ENCODE measurements at regions not wholly inside any gene's neighbourhood (a gene's known extent, or its start where the extent isn't known, plus 50 kb on each side); places are given as distances from the start of the nearest gene placed in this dataset.

DNA sequence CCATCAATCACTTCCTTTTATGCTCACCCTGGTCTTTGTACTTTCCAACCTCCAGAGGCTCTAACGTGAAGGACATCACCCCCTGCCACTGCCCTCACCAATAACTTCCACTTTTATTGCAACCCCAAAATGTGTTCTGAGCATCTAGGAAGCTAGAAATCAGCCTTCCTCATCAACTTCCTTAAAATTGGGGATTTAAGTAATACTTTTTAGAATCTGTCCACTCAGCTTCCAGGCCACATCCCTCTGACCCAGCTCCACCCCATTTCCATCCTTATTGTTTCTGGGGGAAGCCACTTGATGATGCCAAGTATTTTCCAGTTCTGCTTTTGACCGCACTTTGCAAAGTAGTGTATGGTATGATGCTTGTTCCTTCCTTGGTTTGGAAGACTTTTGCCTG is 73.5 kb upstream of the XCR1 start:
- Histone ChIP-seq H3K4me3 (replicated peaks in 1 of 3; ENCODE audit: insufficient read depth in 1 of 3, low read depth in 2 of 3, low read length in 3 of 3) (no peak overlapping the region), H3K27ac (ENCODE audit: extremely low read length, insufficient read depth, low read length) (no peak overlapping the region), H3K9me3 (ENCODE audit: low read length) (no peaks in the 10 kb centered on the region), H3K79me2 (ENCODE audit: insufficient read depth, low read length) (no peaks in the 10 kb centered on the region), H3K27me3 (ENCODE audit: control insufficient read depth in 1 of 2, insufficient read depth in 2 of 2, low read length in 2 of 2) (no peaks in the 10 kb centered on the region; a peak in 1 of 5 replicates), H4K20me1 (ENCODE audit: insufficient read depth, low read length) (no peaks in the 10 kb centered on the region), H2AFZ (ENCODE audit: low read length) (no peak overlapping the region), H3K4me1 (ENCODE audit: insufficient read depth, low read length) (peaks cover 5% of the 10 kb centered on the region), H3K36me3 (replicated peaks in 1 of 2; ENCODE audit: control insufficient read depth in 1 of 2, insufficient read depth in 2 of 2, low read length in 2 of 2) (no peaks in the 10 kb centered on the region), H3K4me2 (ENCODE audit: low read depth, low read length) (no peak overlapping the region), H3K9ac (ENCODE audit: insufficient read depth, low read depth, low read length) (no peak overlapping the region)
- intact Hi-C loops (cut with micrococcal nuclease; ENCODE audit: unreplicated experiment) (no loop called here), in situ Hi-C loops (cut with HindIII; ENCODE audit: extremely low pct_ligation_motif_present, low pct_unique_long_range_greater_than_20kb) (no loop called here)
- WGBS (ENCODE audit: low lambda C conversion rate): 48% methylated on average over 2 of the region's 2 CpGs
- no peak for FAIRE-seq
- ChIA-PET POLR2A (no interaction called here), CTCF (ENCODE audit: low intra/inter-chr PET ratio, low total read pairs) (no interaction called here)
- BruUV-seq (replicated peaks): no TSS peak
- ATAC-seq: no peak
- no peak for DNase-seq (ENCODE audit: low spot score)
- TF ChIP-seq, protein P1, sequence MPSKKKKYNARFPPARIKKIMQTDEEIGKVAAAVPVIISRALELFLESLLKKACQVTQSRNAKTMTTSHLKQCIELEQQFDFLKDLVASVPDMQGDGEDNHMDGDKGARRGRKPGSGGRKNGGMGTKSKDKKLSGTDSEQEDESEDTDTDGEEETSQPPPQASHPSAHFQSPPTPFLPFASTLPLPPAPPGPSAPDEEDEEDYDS (CRISPR knock-in tag; IDR thresholded peaks at IDR 0.05): no peak
- TF ChIP-seq, protein P2, sequence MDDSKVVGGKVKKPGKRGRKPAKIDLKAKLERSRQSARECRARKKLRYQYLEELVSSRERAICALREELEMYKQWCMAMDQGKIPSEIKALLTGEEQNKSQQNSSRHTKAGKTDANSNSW (CRISPR knock-in tag; IDR thresholded peaks at IDR 0.05; ENCODE audit: borderline replicate concordance): no peak
- TF ChIP-seq, protein P3, sequence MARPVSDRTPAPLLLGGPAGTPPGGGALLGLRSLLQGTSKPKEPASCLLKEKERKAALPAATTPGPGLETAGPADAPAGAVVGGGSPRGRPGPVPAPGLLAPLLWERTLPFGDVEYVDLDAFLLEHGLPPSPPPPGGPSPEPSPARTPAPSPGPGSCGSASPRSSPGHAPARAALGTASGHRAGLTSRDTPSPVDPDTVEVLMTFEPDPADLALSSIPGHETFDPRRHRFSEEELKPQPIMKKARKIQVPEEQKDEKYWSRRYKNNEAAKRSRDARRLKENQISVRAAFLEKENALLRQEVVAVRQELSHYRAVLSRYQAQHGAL (CRISPR knock-in tag; IDR thresholded peaks at IDR 0.05; ENCODE audit: not compliant biosample characterization): no peak
- TF ChIP-seq ZNF780A (CRISPR knock-in tag; IDR thresholded peaks at IDR 0.05) (no peak), GFI1 (CRISPR knock-in tag; IDR thresholded peaks at IDR 0.05; ENCODE audit: borderline replicate concordance) (no peak), PRMT3 (CRISPR knock-in tag; IDR thresholded peaks at IDR 0.05; ENCODE audit: borderline replicate concordance, low read depth) (no peak), HDAC2 (CRISPR knock-in tag; IDR thresholded peaks at IDR 0.05) (no peak), GATAD1 (CRISPR knock-in tag; IDR thresholded peaks at IDR 0.05) (no peak), HNRNPL (IDR thresholded peaks at IDR 0.05; ENCODE audit: low read depth, low read length) (no peak), RARA (CRISPR knock-in tag; IDR thresholded peaks at IDR 0.05) (no peak), ZNF337 (CRISPR knock-in tag; IDR thresholded peaks at IDR 0.05; ENCODE audit: borderline replicate concordance, low read depth) (no peak), PHF5A (CRISPR knock-in tag; IDR thresholded peaks at IDR 0.05; ENCODE audit: low read depth, unreplicated experiment) (no peak), TARDBP (CRISPR knock-in tag; IDR thresholded peaks at IDR 0.05) (no peak), ZBTB8A (CRISPR knock-in tag; IDR thresholded peaks at IDR 0.05; ENCODE audit: borderline replicate concordance, low read depth) (no peak), ZFP62 (CRISPR knock-in tag; IDR thresholded peaks at IDR 0.05) (no peak)
- TF ChIP-seq, protein P4, sequence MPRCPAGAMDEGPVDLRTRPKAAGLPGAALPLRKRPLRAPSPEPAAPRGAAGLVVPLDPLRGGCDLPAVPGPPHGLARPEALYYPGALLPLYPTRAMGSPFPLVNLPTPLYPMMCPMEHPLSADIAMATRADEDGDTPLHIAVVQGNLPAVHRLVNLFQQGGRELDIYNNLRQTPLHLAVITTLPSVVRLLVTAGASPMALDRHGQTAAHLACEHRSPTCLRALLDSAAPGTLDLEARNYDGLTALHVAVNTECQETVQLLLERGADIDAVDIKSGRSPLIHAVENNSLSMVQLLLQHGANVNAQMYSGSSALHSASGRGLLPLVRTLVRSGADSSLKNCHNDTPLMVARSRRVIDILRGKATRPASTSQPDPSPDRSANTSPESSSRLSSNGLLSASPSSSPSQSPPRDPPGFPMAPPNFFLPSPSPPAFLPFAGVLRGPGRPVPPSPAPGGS (CRISPR knock-in tag; IDR thresholded peaks at IDR 0.05): no peak
- TF ChIP-seq, protein P5, sequence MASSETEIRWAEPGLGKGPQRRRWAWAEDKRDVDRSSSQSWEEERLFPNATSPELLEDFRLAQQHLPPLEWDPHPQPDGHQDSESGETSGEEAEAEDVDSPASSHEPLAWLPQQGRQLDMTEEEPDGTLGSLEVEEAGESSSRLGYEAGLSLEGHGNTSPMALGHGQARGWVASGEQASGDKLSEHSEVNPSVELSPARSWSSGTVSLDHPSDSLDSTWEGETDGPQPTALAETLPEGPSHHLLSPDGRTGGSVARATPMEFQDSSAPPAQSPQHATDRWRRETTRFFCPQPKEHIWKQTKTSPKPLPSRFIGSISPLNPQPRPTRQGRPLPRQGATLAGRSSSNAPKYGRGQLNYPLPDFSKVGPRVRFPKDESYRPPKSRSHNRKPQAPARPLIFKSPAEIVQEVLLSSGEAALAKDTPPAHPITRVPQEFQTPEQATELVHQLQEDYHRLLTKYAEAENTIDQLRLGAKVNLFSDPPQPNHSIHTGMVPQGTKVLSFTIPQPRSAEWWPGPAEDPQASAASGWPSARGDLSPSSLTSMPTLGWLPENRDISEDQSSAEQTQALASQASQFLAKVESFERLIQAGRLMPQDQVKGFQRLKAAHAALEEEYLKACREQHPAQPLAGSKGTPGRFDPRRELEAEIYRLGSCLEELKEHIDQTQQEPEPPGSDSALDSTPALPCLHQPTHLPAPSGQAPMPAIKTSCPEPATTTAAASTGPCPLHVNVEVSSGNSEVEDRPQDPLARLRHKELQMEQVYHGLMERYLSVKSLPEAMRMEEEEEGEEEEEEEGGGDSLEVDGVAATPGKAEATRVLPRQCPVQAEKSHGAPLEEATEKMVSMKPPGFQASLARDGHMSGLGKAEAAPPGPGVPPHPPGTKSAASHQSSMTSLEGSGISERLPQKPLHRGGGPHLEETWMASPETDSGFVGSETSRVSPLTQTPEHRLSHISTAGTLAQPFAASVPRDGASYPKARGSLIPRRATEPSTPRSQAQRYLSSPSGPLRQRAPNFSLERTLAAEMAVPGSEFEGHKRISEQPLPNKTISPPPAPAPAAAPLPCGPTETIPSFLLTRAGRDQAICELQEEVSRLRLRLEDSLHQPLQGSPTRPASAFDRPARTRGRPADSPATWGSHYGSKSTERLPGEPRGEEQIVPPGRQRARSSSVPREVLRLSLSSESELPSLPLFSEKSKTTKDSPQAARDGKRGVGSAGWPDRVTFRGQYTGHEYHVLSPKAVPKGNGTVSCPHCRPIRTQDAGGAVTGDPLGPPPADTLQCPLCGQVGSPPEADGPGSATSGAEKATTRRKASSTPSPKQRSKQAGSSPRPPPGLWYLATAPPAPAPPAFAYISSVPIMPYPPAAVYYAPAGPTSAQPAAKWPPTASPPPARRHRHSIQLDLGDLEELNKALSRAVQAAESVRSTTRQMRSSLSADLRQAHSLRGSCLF (CRISPR knock-in tag; IDR thresholded peaks at IDR 0.05; ENCODE audit: borderline replicate concordance): no peak

Data from HepG2 (cell line).